NB4 (cell line): ENCODE measurements at regions not wholly inside any gene's neighbourhood (a gene's known extent, or its start where the extent isn't known, plus 50 kb on each side); places are given as distances from the start of the nearest gene placed in this dataset.
A peak's percentile ranks its signal among the peaks of the same experiment; 100 is the strongest.
"Not testable (repeated sequence)": the region's sequence is repeated elsewhere in the genome, so short reads cannot be mapped to it uniquely, and the experiment has no call there.

Experiments
- DNase-seq: peaks from one replicate; pipeline ENCODE4 v3.0.0; 2010; ENCODE audit warnings: low read depth
- H3K4me3 ChIP-seq: one replicate; pipeline ENCODE4 v1.5.1; 2011; ENCODE audit warnings: mild to moderate bottlenecking, low read depth, low read length, moderate library complexity
- CTCF ChIP-seq: IDR thresholded peaks from one replicate; pipeline ENCODE4 v1.5.1; 2012; ENCODE audit warnings: low read depth, low read length
- MYC ChIP-seq: IDR thresholded peaks from 2 replicates; pipeline ENCODE4 v1.6.1; 2011; ENCODE audit warnings: low read depth, low read length
- POLR2A ChIP-seq: IDR thresholded peaks from 2 replicates; pipeline ENCODE4 v1.6.1; 2011; ENCODE audit warnings: mild to moderate bottlenecking; ENCODE audit not compliant: insufficient read length; ENCODE audit errors: extremely low read depth
- TF ChIP-seq, protein P1 (sequence below): IDR thresholded peaks from 2 replicates; pipeline ENCODE4 v1.6.1; 2011; ENCODE audit warnings: low read depth, low read length

DNA sequence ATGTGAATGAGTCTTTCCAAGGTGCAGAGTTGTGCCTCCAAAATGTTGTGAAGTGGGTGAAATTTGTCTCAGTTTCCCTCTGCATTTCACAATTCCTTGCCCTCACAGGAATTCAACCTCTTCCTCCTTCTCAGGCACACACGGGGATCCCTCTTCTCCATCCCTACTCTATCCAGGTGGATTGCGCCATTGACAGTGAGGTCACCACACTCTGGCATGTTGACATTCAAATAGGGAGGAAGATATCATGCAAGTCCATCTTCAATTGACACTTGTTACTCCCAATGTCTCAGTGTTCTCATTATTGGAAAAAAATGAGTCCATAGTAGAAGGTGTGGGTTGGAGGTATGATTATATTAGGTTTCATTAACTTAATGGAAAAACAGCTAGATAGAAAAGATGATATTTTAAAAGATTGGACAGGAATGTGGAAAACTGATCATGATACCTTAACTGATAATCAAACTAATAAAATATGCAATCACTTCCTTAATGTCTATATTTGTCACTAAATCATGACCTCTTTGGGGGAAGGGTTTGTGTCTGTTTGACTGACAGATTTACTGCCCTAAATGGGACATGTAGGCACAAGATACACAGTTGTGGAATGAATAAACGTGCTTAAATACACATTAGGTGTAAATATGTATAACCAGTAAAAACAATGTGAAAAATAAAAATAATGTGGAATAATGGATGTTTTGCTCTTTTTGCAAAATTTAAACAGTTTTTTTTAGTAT lies 213.8 kb upstream of the SLC8A1 start:
- no peak for DNase-seq
- no peak overlapping the region for H3K4me3 ChIP-seq
- TF ChIP-seq MYC (no peak), CTCF (no peak)
- TF ChIP-seq, protein P1, sequence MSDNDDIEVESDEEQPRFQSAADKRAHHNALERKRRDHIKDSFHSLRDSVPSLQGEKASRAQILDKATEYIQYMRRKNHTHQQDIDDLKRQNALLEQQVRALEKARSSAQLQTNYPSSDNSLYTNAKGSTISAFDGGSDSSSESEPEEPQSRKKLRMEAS = no peak

- DNase-seq = no peak
- H3K4me3 ChIP-seq = no peak overlapping the region
- TF ChIP-seq CTCF (no peak), MYC (no peak), POLR2A (no peak)
- TF ChIP-seq, protein P1 = no peak
Observed at GRCh38 chr2:40666398-40666797, 214.5 kb upstream of the SLC8A1 start.

- DNase-seq = peak; percentile 85
- no peak overlapping the region for H3K4me3 ChIP-seq
- no peak for TF ChIP-seq MYC
- TF ChIP-seq, protein P1 = no peak
- no peak for TF ChIP-seq POLR2A
- no peak for TF ChIP-seq CTCF
Observed at GRCh38 chr2:40668425-40668824, 216.5 kb upstream of the SLC8A1 start.

- not testable (repeated sequence) for DNase-seq, H3K4me3 ChIP-seq
Observed at GRCh38 chr2:40676134-40676790, 224.4 kb upstream of the SLC8A1 start.

DNA sequence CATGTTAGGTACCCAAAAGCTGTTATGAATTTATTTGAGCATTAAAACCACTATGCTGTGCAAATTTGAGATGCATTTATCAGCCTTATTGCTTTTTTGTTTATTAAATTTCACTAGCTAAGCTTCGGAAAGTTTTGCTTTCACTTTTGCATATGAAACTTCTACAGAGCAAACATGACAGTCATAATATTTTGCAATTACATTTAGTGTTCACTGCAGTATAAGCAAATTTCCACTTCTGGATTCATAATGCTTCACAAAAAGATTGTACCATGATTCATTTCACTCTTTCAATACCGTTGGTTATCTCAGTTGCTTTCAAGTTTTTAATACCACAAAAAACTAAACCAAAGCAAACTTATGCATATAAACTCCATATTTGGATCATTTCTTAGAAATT lies 228.7 kb upstream of the SLC8A1 start:
- DNase-seq = no peak
- H3K4me3 ChIP-seq = peak overlapping the region; percentile 21
- no peak for TF ChIP-seq MYC
- no peak for TF ChIP-seq POLR2A
- TF ChIP-seq, protein P1 = no peak
- no peak for TF ChIP-seq CTCF

- TF ChIP-seq, protein P1 = no peak
- TF ChIP-seq CTCF (no peak), MYC (no peak), POLR2A (no peak)
- H3K4me3 ChIP-seq = no peak overlapping the region
- no peak for DNase-seq
Observed at GRCh38 chr2:40690036-40690435, 238.1 kb upstream of the SLC8A1 start.
